GM10266 (cell line): ENCODE measurements at regions not wholly inside any gene's neighbourhood (a gene's known extent, or its start where the extent isn't known, plus 50 kb on each side); places are given as distances from the start of the nearest gene placed in this dataset.

Source experiments
- DNase-seq: peaks from one replicate; pipeline ENCODE4 v3.0.0; 2012; ENCODE audit errors: extremely low spot score
- CTCF ChIP-seq: IDR thresholded peaks from 2 replicates; pipeline ENCODE4 v1.5.1; 2012; ENCODE audit warnings: mild to moderate bottlenecking, low read depth; ENCODE audit not compliant: control insufficient read depth, insufficient read depth; ENCODE audit errors: missing control alignments

GRCh38 chr11:129701706-129702105 lies 113.9 kb upstream of the TMEM45B start:
- no peak for TF ChIP-seq CTCF

GRCh38 chr11:129702410-129703398 lies 112.9 kb upstream of the TMEM45B start:
- DNase-seq: no peak
- no peak for TF ChIP-seq CTCF

More at GRCh38 chr11:129701706-129702105, 113.9 kb upstream of the TMEM45B start:
- no peak for DNase-seq

- no peak for TF ChIP-seq CTCF
- DNase-seq: no peak
Measured at GRCh38 chr11:129703846-129704245, 111.8 kb upstream of the TMEM45B start.

GRCh38 chr11:129704831-129705230 lies 110.8 kb upstream of the TMEM45B start:
- TF ChIP-seq CTCF: no peak
- no peak for DNase-seq

- TF ChIP-seq CTCF: no peak
- no peak for DNase-seq
Measured at GRCh38 chr11:129705341-129705740, 110.3 kb upstream of the TMEM45B start.

GRCh38 chr11:129705933-129706332 lies 109.7 kb upstream of the TMEM45B start:
- no peak for DNase-seq
- no peak for TF ChIP-seq CTCF

DNA sequence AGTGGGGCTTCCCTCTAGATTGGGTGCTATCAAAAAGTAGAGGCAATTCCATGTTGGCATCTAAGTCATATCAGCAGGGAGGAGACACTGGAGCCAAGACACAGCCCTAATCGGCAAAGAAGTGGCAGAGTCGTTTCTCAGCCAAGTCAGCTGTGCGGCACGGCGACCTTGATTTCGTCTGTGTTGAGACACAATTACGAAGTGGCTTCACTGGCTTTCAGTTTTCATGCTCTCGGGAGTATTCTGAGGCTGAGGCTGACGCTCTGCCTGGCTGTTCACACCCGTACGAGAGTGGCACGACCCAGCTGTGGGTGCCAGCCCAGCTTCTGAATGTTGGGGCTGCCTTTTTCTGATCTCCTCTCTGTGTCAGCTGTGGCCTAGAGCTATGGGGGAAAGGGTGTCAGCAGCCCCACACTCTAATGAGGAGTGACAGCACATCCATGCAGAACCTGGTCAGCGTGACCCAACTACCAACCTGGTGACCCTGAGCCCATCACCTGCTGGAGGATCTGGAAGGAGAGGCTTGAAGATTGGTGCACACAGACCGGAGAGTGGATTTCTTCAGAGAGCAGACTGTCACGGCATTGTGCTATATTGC lies 105.7 kb upstream of the TMEM45B start:
- TF ChIP-seq CTCF: no peak

More for the DNA sequence above, 105.7 kb upstream of the TMEM45B start:
- no peak for DNase-seq
